Hematopoietic multipotent progenitor cell treated with erythropoietin and hydrocortisone succinate and interleukin-3 and kit ligand, for 4 days (in vitro differentiated cells): ENCODE measurements at regions not wholly inside any gene's neighbourhood (a gene's known extent, or its start where the extent isn't known, plus 50 kb on each side); places are given as distances from the start of the nearest gene placed in this dataset.

Experiments used
- DNase-seq: peaks from one replicate; pipeline ENCODE4 v3.0.0-alpha.2; 2015

DNA sequence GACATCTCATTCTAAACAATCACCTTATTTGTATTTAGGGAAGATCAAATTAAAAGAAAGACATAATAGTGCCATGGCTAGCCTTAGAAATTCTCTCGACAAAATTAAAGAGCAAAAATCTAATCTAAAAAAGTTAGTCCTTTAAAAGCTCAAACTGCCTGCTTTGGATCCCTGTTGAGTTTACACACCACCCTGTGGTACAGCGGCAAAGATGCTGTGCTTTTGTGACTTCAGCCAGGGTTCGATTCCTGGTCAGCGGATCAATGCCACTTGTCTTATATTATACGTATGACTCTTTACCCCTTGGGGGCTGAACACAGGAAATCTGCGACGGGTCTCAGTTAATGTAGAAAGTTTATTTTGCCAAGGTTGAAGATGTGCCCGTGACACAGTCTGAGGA is 51.3 kb upstream of the VOPP1 start:
- DNase-seq = no peak

DNA sequence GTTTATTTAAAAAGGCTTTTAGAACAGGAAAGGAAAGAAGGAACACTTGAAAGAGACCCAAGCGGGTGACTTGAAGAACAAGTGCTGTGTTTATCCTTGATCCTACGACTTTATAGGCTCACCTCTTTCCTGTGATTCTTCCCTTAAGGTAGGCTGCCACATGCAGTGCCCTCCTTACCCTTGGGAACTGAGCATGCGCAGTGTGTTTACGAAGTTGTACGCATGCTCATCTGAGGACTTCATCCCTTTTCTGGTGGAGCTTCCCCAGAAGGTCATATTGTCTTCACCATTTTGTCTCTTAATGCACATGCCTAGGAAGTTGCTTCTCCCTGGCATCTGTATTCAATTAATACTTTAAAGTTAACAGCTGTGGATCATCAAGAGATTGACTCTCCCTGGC is 49.9 kb upstream of the VOPP1 start:
- no peak for DNase-seq
